HG03558 (cell line): ENCODE measurements at regions not wholly inside any gene's neighbourhood (a gene's known extent, or its start where the extent isn't known, plus 50 kb on each side); places are given as distances from the start of the nearest gene placed in this dataset.
A peak's percentile ranks its signal among the peaks of the same experiment; 100 is the strongest.

Source experiments
- ATAC-seq: cut with Tn5 transposase; IDR thresholded peaks from one replicate; pipeline ENCODE4 v1.9.1; 2021; ENCODE audit warnings: moderate number of reproducible peaks; ENCODE audit not compliant: unreplicated experiment; ENCODE audit errors: extremely low read depth

DNA sequence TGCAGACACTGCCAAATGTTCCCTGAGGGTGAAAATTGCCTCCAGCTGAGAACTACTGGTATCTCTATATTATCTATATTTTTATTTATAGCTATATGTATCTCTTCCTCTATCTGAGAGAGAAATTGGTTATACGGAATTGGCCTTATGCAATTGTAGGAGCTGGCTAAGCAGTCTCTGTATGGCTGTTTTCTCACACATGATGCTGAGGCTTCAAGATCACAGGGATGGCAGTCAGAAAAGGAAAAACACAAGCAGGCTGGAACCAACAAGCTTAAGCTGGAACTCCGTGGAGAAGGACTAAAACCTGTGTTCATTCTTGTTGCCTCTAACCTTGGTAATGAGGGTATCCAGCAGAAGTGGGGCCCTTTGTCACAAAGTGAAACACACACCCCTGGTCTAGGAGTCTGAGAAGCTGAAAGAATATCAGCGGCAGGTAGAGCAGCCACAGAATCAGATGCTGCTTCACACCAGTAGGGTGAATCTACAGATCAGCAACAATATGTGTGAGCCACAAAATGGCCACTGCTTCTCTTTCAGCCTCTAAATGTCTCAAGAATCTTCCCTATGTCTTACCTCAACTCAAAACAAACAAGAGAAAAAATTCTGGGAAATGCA is 166.5 kb upstream of the PPP1R2C start:
- no peak for ATAC-seq

DNA sequence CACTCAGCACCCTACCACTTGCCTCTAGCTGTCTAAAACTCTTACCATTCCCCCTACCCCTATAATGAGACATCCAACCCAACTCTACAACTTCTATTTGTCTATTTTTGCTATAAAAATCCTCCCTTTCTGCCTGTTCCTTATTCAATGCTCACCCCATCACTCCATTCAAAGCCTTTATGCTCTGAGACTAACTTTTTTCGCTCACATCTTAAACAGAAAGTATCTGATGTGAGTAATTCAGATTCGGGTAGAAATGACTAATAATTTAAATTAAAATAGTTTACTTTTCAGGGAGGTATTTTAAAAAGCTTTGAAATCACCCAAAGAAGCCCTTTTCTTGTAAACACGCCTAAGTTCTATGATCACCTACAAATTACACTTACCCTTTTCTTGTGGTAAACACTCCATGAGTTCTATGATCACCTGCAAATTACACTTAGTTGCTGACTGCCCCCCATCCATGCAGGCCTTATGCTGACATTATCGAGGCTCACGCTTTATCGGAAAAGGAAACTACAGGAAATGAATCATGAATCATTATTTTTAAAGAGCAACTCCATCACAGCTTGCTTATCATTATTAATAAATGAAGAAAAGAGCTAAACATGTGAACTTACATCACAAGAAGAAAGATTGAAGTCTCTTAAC is 168.7 kb upstream of the PPP1R2C start:
- ATAC-seq = no peak

DNA sequence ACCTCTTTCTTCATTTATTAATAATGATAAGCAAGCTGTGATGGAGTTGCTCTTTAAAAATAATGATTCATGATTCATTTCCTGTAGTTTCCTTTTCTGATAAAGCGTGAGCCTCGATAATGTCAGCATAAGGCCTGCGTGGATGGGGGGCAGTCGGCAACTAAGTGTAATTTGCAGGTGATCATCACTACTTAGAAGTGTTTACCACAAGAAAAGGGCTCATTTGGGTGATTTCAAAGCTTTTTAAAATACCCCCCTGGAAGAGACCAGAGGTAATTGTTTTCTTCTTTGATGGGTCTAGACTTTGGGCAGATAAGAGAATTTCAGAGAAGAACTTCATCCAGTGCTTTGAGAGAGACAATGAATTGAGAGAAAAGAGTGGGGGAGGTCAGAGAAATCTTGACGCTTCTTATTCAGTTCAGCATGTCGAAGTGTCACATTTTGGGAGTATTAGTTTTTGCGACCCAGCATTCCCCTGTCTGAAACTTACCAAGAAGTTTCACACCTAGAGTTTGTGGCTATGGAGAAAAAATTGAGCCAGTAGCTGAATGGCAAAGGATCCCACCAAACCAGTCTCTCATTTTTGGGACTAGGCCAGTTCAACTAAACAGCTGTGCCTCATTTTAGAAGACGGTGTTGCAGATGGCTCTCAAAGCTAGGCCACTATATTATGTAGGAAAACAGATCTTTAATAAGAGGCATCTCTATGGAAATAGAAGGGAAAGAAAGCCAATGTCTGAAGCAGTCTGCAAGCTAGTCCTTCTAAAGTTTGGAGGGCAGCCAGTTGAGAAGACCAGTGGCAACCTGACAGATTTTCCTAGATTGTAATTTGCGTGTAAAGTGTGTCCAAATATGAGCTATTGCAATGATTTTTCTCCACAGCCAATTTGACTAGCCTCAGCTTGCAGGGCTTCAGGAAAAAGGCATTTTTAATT is 171.0 kb upstream of the PPP1R2C start:
- no peak for ATAC-seq

DNA sequence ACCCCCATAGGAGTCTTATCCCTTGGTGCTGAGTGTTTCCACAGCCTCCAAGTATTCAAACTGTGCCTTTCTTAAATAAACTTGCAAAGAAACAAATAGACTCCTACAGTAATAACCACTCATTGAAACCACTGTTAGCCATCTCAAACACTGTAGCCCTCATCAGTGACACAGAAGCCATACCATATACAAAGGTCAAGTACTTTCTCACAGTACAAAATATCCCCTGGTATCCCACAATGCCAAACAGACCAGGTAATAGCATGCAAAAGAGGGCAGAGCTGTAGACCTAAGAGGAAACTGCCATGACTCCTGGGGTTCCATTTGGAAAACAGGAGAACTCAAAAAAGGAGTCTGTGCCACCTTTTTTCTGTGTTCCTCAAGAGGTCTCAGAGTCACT is 173.8 kb upstream of the PPP1R2C start:
- ATAC-seq = no peak

DNA sequence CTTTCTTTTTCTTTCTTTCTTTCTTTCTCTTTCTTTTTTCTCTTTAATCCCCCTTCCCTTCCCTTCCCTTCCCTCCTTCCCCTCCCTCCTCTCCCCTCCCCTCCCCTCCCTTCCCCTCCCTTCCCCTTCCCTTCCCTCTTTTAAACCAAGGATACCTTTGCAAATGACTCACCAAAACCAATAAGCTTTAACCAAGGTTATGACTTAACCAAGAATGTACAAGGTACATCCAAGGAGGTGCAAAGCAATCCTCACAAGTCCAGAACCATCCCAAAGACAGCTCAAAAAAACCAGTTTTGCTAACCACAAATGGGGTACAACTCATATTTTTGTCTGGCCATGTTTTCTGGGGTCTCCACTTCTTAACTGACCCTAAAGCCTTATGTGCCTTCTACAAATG is 174.7 kb upstream of the PPP1R2C start:
- ATAC-seq = no peak

DNA sequence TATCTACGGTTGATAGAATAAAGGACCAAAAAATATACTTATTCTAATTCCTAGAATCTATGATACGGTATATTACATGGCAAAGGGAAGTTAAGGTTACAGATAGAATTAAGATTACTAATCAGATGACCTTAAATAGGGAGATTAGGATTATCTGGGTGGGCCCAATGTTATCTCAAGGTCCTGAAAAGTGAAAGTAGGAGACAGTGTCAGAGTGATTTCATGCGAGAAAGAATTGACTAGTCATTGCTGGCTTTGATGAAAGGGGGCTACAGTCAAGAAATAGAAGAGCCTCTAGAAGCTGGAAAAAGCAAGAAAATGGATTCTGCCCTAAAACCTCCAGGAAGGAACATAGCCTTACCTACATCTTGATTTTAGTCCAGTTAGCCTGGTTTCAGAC is 176.9 kb upstream of the PPP1R2C start:
- peak; percentile 4 for ATAC-seq

DNA sequence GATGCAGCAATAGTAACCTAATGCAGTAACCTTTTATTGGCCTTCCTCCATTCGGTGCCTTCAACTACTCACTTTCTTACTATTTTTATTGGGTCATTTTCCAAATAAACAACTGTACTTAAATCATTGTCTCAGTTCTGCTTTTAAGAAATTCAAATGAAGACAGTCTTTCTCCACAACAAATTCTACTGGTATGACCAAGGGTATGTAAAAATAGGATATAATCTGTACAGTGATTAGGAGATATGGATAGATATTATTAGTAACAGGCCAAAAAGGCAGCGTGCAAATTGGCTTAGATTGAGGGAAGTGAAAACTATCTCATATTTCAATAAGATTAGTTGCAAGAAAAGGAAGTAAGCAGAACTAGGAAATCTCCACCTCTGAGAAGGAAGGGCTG is 177.4 kb upstream of the PPP1R2C start:
- ATAC-seq = peak; percentile 66

DNA sequence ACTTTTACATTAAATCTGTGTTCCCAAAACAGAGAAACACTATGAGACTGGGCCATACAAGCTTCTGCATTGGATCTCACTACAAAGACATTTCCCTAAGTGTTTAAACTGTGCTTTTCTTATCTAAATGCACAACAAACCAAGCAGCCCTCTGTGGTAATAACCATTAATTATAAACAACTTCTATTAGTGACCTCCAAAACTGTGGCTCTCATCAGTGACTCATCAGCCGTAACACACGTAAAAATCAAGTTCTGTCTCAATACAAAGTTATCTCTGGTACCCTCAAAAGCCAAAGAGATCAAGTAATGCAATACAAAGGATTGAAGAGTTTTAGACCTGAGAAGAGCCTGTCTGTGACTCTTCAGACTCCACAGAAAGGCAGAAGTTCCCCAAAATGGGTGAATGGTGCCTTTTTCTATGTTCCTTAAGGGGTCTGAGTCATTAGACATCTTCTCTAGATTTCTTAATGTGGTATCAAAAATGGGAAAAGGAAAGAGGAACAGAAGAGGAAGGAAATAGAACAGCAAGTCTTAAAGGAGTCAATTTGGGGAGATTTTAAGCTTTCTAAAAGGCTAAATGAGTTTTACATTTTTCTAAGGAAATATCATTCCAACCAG is 189.8 kb upstream of the PPP1R2C start:
- no peak for ATAC-seq

DNA sequence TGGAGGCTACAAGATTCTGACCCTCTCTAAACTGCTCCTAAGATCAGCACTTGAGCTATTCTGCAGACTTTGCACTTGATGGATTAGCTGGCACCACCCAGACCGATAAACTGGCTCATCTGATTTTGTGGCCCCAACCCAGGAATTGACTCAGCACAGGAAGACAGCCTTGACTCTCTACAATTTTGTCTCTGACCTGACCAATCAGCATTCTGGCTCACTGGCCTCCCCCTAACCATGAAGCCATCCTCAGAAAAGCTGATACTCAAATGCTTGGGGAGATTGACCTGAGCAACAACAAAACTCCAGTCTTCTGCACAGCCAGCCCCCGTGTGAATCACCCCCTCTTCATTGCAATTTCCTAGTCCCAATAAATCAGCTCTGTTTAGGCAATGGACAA is 195.4 kb upstream of the PPP1R2C start:
- ATAC-seq = no peak

DNA sequence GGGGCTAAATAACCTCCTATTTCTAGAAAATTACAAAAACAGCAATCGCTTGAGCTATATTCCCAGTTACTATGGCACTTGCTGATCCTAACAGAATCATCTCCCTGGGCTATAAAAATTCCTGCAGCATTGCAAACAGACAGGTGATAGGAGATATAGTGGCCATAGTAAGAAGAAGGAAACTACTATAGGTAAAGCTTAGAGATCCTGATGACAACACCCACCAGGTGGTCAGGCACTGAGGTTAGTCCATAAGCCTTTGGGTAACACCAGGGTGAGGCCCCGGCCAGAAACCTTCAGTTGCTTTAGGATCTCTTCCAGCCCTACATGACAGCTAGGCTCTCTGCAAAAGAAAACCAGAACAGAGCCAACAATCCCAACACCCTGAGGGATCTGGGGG is 197.9 kb upstream of the PPP1R2C start:
- ATAC-seq = no peak

DNA sequence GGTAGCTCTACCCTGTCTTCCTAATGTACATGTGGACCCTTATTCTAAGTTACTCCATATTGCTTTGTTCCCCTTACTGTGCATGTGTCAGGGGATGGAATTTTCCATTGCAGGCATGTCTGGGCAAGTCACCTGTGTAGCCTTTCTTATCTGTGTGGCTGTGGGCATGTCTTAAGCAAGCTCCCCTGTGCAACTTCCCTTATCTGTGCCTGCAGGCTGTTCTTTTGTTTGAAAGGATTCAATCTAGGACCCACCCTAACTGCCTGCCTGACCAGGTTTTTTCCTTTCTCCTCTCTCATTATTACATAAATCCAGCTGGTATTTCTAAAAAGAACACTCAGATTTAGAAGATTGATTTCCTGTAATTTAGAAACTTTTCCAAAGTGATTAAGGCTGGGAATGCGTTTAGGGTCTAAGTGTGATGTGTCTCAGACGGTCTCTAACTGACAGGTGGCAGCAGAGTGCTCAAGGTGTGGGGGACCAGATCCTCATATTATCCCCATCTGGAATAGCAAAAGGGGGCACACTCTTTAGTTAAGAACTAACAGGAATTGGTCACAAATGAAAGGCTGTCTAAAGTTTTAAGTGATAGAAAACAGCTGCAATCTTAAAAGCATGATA is 198.9 kb upstream of the PPP1R2C start:
- no peak for ATAC-seq

DNA sequence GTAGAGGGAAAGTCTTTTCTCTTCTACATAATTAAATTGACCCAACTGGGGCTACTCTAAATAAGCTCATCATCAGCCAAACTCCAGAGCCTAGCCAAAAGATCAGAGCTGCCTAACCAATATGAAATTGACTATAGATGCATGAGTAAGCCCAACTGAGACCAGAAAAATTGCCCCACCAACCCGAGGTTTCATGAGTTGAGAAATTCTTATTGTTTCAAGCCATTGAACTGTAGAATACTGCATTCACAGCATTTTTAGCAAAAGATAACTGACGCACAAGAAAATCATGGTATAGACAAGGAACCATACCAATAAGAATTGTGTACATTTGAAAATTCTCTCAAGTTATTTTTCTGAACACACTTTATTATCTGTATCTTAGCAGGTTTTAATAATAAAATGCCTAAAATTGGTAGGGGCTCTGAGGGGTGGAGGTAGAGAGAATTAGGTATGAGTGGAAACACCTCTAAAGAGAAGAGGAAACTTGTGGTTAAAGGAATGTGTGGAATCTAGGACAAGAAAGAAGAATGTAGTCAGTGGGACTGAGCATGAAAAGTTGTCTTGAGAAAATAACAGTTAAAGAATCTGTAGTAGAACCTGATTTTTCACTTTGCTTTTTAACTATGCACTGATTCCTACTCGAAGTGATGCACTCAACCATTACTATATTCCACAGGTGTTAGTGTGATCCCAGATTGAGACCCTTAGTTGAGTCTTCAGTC is 200.9 kb upstream of the PPP1R2C start:
- no peak for ATAC-seq

DNA sequence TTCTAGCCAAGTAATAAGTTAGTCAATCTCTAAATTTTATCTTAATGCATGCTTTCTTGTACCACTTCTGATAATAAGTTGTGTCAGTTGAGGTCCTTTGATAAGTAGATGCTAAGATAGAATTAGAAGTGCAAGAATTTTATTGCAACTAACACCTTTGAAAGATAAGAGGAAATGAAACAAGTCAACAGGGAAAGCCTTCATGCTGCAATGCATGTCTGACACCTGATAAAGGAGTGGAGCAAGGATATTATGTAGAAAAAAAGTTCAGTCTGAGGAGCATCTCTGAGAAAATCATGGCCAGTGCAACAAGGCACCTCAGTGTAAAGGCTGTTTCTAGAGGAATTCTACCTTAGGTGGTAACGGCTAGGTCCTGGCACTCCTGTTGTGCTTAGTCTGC is 210.7 kb upstream of the PPP1R2C start:
- ATAC-seq = no peak

DNA sequence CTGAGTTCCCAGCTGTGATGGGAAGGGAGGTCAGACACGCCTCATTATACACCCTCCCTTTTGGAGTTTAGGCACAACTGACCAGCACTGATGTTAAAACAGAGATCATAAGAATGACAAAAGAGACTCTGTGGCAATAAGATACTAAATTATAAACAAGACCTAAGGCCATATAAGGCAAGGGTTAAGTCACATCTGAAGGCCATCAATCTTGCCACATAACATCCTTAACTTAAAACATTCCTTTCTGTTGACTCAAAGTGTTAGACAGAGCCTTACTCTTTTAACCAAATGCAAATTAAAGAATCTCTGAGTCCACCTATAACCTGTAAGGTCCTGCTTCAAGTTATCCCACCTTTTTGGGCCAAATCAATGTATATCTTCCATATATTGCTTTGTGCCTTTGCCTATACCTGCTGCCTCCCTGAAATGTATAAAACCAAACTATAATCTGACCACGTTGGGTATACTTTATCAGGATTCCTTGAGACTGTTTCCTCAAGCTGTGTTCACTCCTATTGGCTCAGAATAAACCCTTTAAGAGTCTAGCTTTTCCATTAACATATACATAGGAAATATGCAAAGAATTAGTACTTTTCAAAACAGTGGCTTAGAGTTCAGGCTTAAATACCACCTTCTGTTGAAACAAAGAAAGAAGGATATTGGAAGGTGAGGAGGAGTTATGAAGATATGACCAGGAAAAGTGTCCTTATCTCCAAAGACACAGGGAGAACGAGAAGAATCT is 214.4 kb upstream of the PPP1R2C start:
- no peak for ATAC-seq

DNA sequence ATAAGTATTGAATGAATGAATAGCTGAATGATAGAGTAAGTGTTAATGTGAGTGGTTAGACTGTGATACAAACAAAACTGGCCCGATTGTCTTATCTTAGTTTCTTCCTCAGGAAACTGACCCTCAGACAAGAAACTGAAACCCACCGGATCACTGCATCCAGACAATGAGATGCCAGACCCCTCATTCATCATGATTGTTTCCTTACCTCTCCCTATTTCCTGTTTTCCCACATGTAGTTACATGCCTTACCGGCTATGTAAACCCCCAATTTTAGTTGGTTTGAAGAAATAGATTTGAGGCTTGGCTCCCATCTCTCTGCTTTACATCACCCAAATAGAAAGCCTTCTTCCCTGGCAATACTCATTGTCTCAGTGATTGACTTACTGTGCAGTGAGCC is 218.9 kb upstream of the PPP1R2C start:
- no peak for ATAC-seq

DNA sequence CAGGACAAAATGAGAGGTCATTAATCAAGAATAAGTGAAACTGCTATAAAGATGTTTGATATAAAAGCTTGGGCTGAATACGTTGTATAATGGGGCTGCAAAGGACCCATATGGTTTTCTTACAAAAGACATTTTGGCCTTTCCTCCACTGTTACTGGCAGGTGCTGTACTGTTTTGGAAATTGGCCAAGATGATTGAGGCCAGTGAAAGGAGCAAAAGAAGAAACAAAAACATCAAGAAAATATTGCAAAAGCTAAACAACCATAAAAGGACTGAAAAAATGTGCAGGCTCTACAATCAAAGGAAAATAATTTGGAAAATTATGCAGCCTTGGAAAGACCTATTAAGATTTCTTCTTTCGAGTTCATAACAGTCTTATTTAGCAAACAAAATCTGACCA is 222.2 kb upstream of the PPP1R2C start:
- no peak for ATAC-seq

DNA sequence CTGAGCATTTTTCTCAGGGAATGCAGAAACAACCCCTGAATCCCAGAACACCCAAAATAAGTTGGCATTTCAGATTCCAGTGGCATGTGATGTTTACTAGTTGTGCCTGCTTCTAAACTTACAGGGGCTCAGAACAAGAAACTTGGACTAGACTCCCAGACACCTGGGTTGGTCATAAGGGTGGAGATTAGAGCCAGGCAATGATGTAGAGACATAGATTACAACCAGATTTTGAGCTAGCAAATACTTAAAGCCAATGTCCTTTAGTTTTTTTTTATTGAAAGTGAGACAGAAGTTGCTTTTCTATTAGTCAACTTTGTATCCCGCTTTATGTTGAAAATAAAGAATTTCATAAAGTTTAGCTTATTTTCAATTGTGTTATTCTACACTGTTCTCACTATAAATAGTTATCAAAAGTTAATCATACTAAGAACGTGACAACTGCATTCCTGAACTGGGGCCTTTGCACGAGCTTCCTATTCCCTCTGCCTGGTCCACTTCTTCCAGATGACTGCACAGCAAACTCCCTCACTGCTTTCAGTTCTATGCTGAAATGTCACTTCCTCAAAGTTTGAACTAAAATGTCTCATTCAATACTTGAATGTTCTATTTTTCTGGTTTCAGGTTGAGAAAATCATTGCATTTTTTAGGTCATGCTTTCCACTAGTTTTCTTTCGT is 224.7 kb upstream of the PPP1R2C start:
- peak; percentile 84 for ATAC-seq

DNA sequence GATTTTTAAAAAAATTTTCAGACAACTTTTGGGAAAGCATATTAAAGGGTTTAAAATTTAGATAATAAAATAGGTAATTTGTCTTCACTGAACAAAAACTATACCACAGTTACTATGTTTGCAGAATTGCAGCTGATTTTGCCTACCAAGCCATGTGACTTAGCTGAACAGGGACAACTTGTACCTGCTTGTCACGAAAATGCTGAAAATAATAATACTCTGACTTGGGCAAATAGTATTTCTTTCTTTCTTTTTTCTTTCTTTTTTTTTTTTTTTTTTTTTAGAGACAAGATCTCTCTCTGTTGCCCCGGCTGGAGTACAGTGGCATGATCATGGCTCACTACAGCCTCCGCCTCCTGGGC is 225.2 kb upstream of the PPP1R2C start:
- ATAC-seq = no peak

DNA sequence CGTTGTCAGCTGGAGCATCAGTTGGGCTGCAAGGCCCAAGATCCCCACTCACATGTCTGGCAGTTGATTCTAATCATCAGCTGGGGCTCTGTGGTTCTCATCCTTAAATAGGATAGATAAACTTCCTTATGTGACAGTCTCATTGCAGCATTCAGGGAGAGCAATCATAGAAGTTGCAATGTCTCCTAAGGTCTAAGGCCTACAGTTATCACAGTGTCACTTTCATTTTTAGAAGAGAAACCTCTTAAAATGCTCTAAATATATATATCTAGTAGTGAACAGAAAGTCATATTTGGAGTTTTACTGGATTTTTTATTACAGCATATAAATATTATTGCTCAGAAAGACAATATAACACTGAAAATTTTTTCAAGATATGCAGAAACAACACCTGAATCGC is 226.0 kb upstream of the PPP1R2C start:
- ATAC-seq = no peak
